H1 (cell line): ENCODE measurements at regions not wholly inside any gene's neighbourhood (a gene's known extent, or its start where the extent isn't known, plus 50 kb on each side); places are given as distances from the start of the nearest gene placed in this dataset.

Experiments used
- CTCF ChIA-PET: fragments of 300-600 bp; sonication (Branson Sonifier 250); formaldehyde crosslinking; loops from one replicate; lab custom pipeline; 2021; ENCODE audit not compliant: partially characterized antibody; lab: Charles Lee
- POLR2A ChIA-PET: fragments of 300-600 bp; sonication (Branson Sonifier 250); formaldehyde crosslinking; loops from one replicate; lab custom pipeline; 2021; ENCODE audit warnings: inconsistent platforms; ENCODE audit not compliant: partially characterized antibody; lab: Charles Lee
- DNase-seq, 2 experiments: peaks; one replicate each; pipeline versions ENCODE4 v3.0.0 to v3.0.0-alpha.2; 2010 to 2022; ENCODE audit warnings: low spot score in 2 of 2, low read depth in 1 of 2, mixed read lengths in 1 of 2
- FAIRE-seq: peaks from 2 replicates; lab custom pipeline; 2011; peaks lifted over from hg19 to GRCh38; lab: Jason Lieb, UNC
- H2AFZ ChIP-seq: 2 replicates; pipeline ENCODE4 v1.8.1; 2012; ENCODE audit warnings: low read length, inconsistent platforms
- H2AK5ac ChIP-seq: 2 replicates; pipeline ENCODE4 v1.6.1; 2013; ENCODE audit warnings: low read depth, low read length
- H2BK120ac ChIP-seq: replicated peaks from 2 replicates; pipeline ENCODE3; 2013; ENCODE audit warnings: low read depth, low read length, inconsistent platforms
- H2BK12ac ChIP-seq: 2 replicates; pipeline ENCODE4 v1.6.1; 2013; ENCODE audit warnings: low read depth, low read length
- H2BK15ac ChIP-seq: 2 replicates; pipeline ENCODE4 v1.6.1; 2013; ENCODE audit warnings: low read length
- H2BK20ac ChIP-seq: 2 replicates; pipeline ENCODE4 v1.6.1; 2013; ENCODE audit warnings: low read length
- H2BK5ac ChIP-seq: 2 replicates; pipeline ENCODE4 v1.6.1; 2013; ENCODE audit warnings: low read depth, low read length
- H3K14ac ChIP-seq: 2 replicates; pipeline ENCODE4 v1.6.1; 2013; ENCODE audit warnings: inconsistent platforms; ENCODE audit not compliant: insufficient read length
- H3K18ac ChIP-seq: 2 replicates; pipeline ENCODE4 v1.6.1; 2013; ENCODE audit warnings: low read length; ENCODE audit errors: extremely low read depth
- H3K23ac ChIP-seq: 2 replicates; pipeline ENCODE4 v1.6.1; 2013; ENCODE audit warnings: inconsistent platforms; ENCODE audit not compliant: insufficient read length
- H3K23me2 ChIP-seq: 2 replicates; pipeline ENCODE4 v1.6.1; 2013; ENCODE audit warnings: low read depth, low read length
- H3K27ac ChIP-seq: 2 replicates; pipeline ENCODE4 v1.6.1; 2011; ENCODE audit warnings: low read depth, low read length, inconsistent platforms
- H3K27me3 ChIP-seq, 4 experiments: replicated peaks in 1 of 4; 1 replicate in 1 of 4; 2 replicates in 3 of 4; pipeline versions ENCODE4 v1.6.1 to v1.8.1; 2011 to 2013; ENCODE audit warnings: low read length in 3 of 4, mild to moderate bottlenecking in 3 of 4, inconsistent platforms in 2 of 4, mixed read lengths in 2 of 4, moderate library complexity in 1 of 4; ENCODE audit not compliant: control insufficient read depth in 3 of 4, insufficient read depth in 3 of 4; ENCODE audit errors: extremely low read depth in 1 of 4
- H3K36me3 ChIP-seq, 4 experiments: 2 replicates each; pipeline versions ENCODE4 v1.6.1 to v1.8.1; 2011 to 2013; ENCODE audit warnings: mild to moderate bottlenecking in 4 of 4, low read length in 3 of 4, moderate library complexity in 2 of 4, control low read depth in 1 of 4, inconsistent platforms in 1 of 4; ENCODE audit not compliant: insufficient read depth in 4 of 4, control insufficient read depth in 2 of 4
- H3K4ac ChIP-seq: replicated peaks from 2 replicates; pipeline ENCODE3; 2013; ENCODE audit warnings: low read length, low read depth, mixed read lengths, inconsistent platforms; ENCODE audit not compliant: insufficient read length
- H3K4me1 ChIP-seq, 4 experiments: replicated peaks in 1 of 4; 1 replicate in 1 of 4; 2 replicates in 3 of 4; pipeline versions ENCODE4 v1.6.1 to v1.8.1; 2011 to 2013; ENCODE audit warnings: low read length in 3 of 4, inconsistent platforms in 2 of 4, mixed read lengths in 1 of 4; ENCODE audit not compliant: insufficient read depth in 4 of 4, control insufficient read depth in 3 of 4
- H3K4me2 ChIP-seq, 2 experiments: 2 replicates each; pipeline versions ENCODE4 v1.6.1 to v1.8.1; 2011 to 2013; ENCODE audit warnings: low read depth in 2 of 2, low read length in 2 of 2, control low read depth in 1 of 2, inconsistent platforms in 1 of 2, mild to moderate bottlenecking in 1 of 2; ENCODE audit not compliant: insufficient read depth in 1 of 2
- H3K4me3 ChIP-seq, 4 experiments: fragments of 200-600, 300-600 bp in 1 of 4; sonication (generic), shearing (Covaris generic), sonication (Bioruptor Twin) in 1 of 4; 2 replicates each; pipeline versions ENCODE4 v1.5.1 to v1.8.1; 2011 to 2016; ENCODE audit warnings: low read length in 4 of 4, low read depth in 3 of 4, control low read depth in 2 of 4, inconsistent platforms in 2 of 4, mild to moderate bottlenecking in 2 of 4, mixed read lengths in 1 of 4, moderate library complexity in 1 of 4; ENCODE audit not compliant: insufficient read depth in 2 of 4; ENCODE audit errors: extremely low read depth in 1 of 4
- H3K56ac ChIP-seq: replicated peaks from 2 replicates; pipeline ENCODE3; 2013; ENCODE audit warnings: low read depth, mild to moderate bottlenecking, mixed read lengths, low read length, inconsistent platforms; ENCODE audit not compliant: insufficient read length
- H3K79me1 ChIP-seq: 2 replicates; pipeline ENCODE4 v1.6.1; 2013; ENCODE audit warnings: low read depth, low read length, control low read depth
- H3K79me2 ChIP-seq, 2 experiments: 2 replicates each; pipeline versions ENCODE4 v1.6.1 to v1.8.1; 2012 to 2013; ENCODE audit warnings: low read length in 2 of 2, mild to moderate bottlenecking in 2 of 2, inconsistent platforms in 1 of 2; ENCODE audit not compliant: insufficient read depth in 2 of 2, control insufficient read depth in 1 of 2
- H3K9ac ChIP-seq, 4 experiments: replicated peaks in 1 of 4; 1 replicate in 1 of 4; 2 replicates in 3 of 4; pipeline versions ENCODE4 v1.6.1 to v1.8.1; 2011 to 2013; ENCODE audit warnings: low read depth in 3 of 4, low read length in 3 of 4, control low read depth in 2 of 4, mild to moderate bottlenecking in 2 of 4, moderate library complexity in 2 of 4, inconsistent platforms in 1 of 4; ENCODE audit errors: extremely low read depth in 1 of 4
- H3K9me3 ChIP-seq, 2 experiments: 2 replicates each; pipeline versions ENCODE4 v1.6.1 to v1.8.1; 2012 to 2013; ENCODE audit warnings: mild to moderate bottlenecking in 2 of 2, moderate library complexity in 2 of 2, control low read depth in 1 of 2, inconsistent platforms in 1 of 2, low read depth in 1 of 2, low read length in 1 of 2, mixed read lengths in 1 of 2; ENCODE audit not compliant: insufficient read depth in 2 of 2
- H4K20me1 ChIP-seq, 2 experiments: replicated peaks in 1 of 2; 2 replicates each; pipeline versions ENCODE3 to v1.8.1; 2011 to 2013; ENCODE audit warnings: inconsistent platforms in 2 of 2, low read length in 2 of 2, mild to moderate bottlenecking in 1 of 2; ENCODE audit not compliant: insufficient read depth in 2 of 2, control insufficient read depth in 1 of 2
- H4K5ac ChIP-seq: 2 replicates; pipeline ENCODE4 v1.6.1; 2013; ENCODE audit warnings: low read length, low read depth, mixed read lengths, inconsistent platforms; ENCODE audit not compliant: insufficient read length
- H4K8ac ChIP-seq: 2 replicates; pipeline ENCODE4 v1.8.0; 2013; ENCODE audit warnings: mild to moderate bottlenecking, moderate library complexity, low read length, inconsistent platforms; ENCODE audit not compliant: insufficient read depth; ENCODE audit errors: extremely low read depth
- H4K91ac ChIP-seq: replicated peaks from 2 replicates; pipeline ENCODE3; 2013; ENCODE audit warnings: low read length, mixed read lengths, inconsistent platforms; ENCODE audit not compliant: insufficient read length
- BCL11A ChIP-seq, 2 experiments: IDR thresholded peaks; one replicate each; pipeline ENCODE4 v1.6.1; 2011; ENCODE audit warnings: low read depth in 2 of 2, low read length in 2 of 2, mild to moderate bottlenecking in 2 of 2
- CBX5 ChIP-seq: fragments of 300-800, 300-1000 bp; sonication (generic); IDR thresholded peaks from 2 replicates; pipeline ENCODE4 v1.7.1; 2016; ENCODE audit warnings: antibody characterized with exemption, low read length, low read depth
- CHD2 ChIP-seq: IDR thresholded peaks from 2 replicates; pipeline ENCODE4 v1.6.1; 2012; ENCODE audit warnings: low read length, improper control_type of control experiment
- CTBP2 ChIP-seq: IDR thresholded peaks from 2 replicates; pipeline ENCODE4 v1.7.0; 2011; ENCODE audit warnings: borderline replicate concordance, mild to moderate bottlenecking, moderate library complexity, mixed read lengths, low read length; ENCODE audit not compliant: insufficient read depth, insufficient read length
- GTF2F1 ChIP-seq: IDR thresholded peaks from 2 replicates; pipeline ENCODE4 v1.6.1; 2012; ENCODE audit warnings: low read depth, low read length, improper control_type of control experiment, borderline replicate concordance
- POLR2AphosphoS5 ChIP-seq: IDR thresholded peaks from 2 replicates; pipeline ENCODE4 v1.6.1; 2011; ENCODE audit warnings: low read depth, low read length
- RXRA ChIP-seq: IDR thresholded peaks from 2 replicates; pipeline ENCODE4 v1.6.1; 2011; ENCODE audit warnings: low read depth, mild to moderate bottlenecking, low read length, moderate library complexity; ENCODE audit not compliant: insufficient read depth
- TBP ChIP-seq: IDR thresholded peaks from 2 replicates; pipeline ENCODE4 v1.6.1; 2011; ENCODE audit warnings: low read depth, low read length, improper control_type of control experiment
- TEAD4 ChIP-seq: IDR thresholded peaks from 2 replicates; pipeline ENCODE4 v1.6.1; 2012; ENCODE audit warnings: low read depth, low read length, inconsistent platforms, mixed read lengths
- WGBS, 2 experiments: shearing (Covaris generic) in 1 of 2; methylation state at CpG; one replicate each; pipeline versions ENCODE4 v1.1.6 to v1.1.7; 2013 to 2015; ENCODE audit warnings: low lambda C conversion rate in 2 of 2, mixed read lengths in 2 of 2, inconsistent platforms in 1 of 2, low coverage in 1 of 2, missing lambda C conversion rate in 1 of 2; ENCODE audit not compliant: insufficient replicate concordance in 2 of 2, insufficient coverage in 1 of 2, insufficient read length in 1 of 2; ENCODE audit errors: extremely low coverage in 1 of 2, missing lambda C conversion rate in 1 of 2; 5-methylcytosine and 5-hydroxymethylcytosine counted together
- TF ChIP-seq, protein P1 (sequence below): IDR thresholded peaks from 2 replicates; pipeline ENCODE4 v1.6.1; 2012; ENCODE audit warnings: inconsistent platforms
- TF ChIP-seq, protein P2 (sequence below): IDR thresholded peaks from 2 replicates; pipeline ENCODE4 v1.6.1; 2011; ENCODE audit warnings: low read depth, mild to moderate bottlenecking, low read length; ENCODE audit not compliant: insufficient read depth

DNA sequence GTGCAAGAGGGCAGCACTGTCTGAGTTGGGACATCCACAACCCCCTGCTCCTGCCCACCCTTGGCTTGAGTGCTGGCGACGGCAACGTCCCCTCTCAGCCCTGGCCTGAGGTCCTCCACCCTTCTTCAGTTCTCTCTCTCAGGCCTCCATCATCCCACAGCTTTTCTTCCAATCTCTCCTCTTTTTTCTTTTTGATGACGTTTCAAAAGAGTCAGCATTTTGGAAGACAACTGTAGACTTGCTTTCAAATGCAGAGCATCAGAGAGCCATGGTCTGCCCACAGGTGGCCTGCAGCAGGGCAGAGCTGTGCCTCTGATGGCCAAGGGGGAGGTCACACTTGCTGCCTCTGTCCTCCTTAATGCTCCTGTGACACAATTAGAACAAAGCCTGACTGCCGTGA is 775.4 kb downstream of the KCNJ18 start:
- no peak overlapping the region for H3K14ac ChIP-seq
- H2AK5ac ChIP-seq = no peak overlapping the region
- FAIRE-seq (no peak), DNase-seq (no peak)
- H4K91ac ChIP-seq = no peak overlapping the region
- no peak overlapping the region for H2BK15ac ChIP-seq
- H3K18ac ChIP-seq = no peak overlapping the region
- H2BK12ac ChIP-seq = no peak overlapping the region
- POLR2A ChIA-PET = no interaction called here
- H2BK20ac ChIP-seq = no peak overlapping the region
- no peak overlapping the region for H2BK120ac ChIP-seq
- no peak overlapping the region for H4K8ac ChIP-seq
- no peaks in the 10 kb centered on the region for H3K4me1 ChIP-seq
- no peaks in the 10 kb centered on the region for H3K23me2 ChIP-seq
- no peak overlapping the region for H3K4me3 ChIP-seq
- no peaks in the 10 kb centered on the region for H3K27me3 ChIP-seq
- H3K27ac ChIP-seq = no peak overlapping the region
- CTCF ChIA-PET = no interaction called here
- TF ChIP-seq, protein P1, sequence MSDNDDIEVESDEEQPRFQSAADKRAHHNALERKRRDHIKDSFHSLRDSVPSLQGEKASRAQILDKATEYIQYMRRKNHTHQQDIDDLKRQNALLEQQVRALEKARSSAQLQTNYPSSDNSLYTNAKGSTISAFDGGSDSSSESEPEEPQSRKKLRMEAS = no peak
- TF ChIP-seq CTBP2 (no peak), POLR2AphosphoS5 (no peak), TBP (no peak), CHD2 (no peak), BCL11A (IDR thresholded peaks at IDR 0.05; ENCODE audit: low read depth in 2 of 2, low read length in 2 of 2) (no peak), GTF2F1 (no peak), TEAD4 (no peak), RXRA (no peak), CBX5 (no peak)
- TF ChIP-seq, protein P2, sequence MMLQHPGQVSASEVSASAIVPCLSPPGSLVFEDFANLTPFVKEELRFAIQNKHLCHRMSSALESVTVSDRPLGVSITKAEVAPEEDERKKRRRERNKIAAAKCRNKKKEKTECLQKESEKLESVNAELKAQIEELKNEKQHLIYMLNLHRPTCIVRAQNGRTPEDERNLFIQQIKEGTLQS = no peak
- H3K36me3 ChIP-seq = no peaks in the 10 kb centered on the region; a peak in 1 of 8 replicates
- H3K4ac ChIP-seq = no peak overlapping the region
- H3K56ac ChIP-seq = no peak overlapping the region
- no peak overlapping the region for H4K5ac ChIP-seq
- H3K9me3 ChIP-seq = peaks cover 62 to 85% of the 10 kb centered on the region in 2 experiments
- WGBS, 2 experiments = 89% methylated on average over 5 of the region's 5 CpGs; no CpG with 5 or more reads in 1 of the 2 experiments
- no peak overlapping the region for H2AFZ ChIP-seq
- H3K9ac ChIP-seq = no peak overlapping the region
- no peaks in the 10 kb centered on the region for H3K79me1 ChIP-seq
- no peak overlapping the region for H3K23ac ChIP-seq
- no peaks in the 10 kb centered on the region for H3K79me2 ChIP-seq
- H4K20me1 ChIP-seq = no peaks in the 10 kb centered on the region
- no peak overlapping the region for H3K4me2 ChIP-seq
- H2BK5ac ChIP-seq = no peak overlapping the region
